GM18499 (cell line): ENCODE measurements at regions not wholly inside any gene's neighbourhood (a gene's known extent, or its start where the extent isn't known, plus 50 kb on each side); places are given as distances from the start of the nearest gene placed in this dataset.

Source experiments
- ATAC-seq: cut with Tn5 transposase; IDR thresholded peaks from one replicate; pipeline ENCODE4 v1.9.1; 2021; ENCODE audit warnings: moderate number of reproducible peaks; ENCODE audit not compliant: insufficient read depth, unreplicated experiment

DNA sequence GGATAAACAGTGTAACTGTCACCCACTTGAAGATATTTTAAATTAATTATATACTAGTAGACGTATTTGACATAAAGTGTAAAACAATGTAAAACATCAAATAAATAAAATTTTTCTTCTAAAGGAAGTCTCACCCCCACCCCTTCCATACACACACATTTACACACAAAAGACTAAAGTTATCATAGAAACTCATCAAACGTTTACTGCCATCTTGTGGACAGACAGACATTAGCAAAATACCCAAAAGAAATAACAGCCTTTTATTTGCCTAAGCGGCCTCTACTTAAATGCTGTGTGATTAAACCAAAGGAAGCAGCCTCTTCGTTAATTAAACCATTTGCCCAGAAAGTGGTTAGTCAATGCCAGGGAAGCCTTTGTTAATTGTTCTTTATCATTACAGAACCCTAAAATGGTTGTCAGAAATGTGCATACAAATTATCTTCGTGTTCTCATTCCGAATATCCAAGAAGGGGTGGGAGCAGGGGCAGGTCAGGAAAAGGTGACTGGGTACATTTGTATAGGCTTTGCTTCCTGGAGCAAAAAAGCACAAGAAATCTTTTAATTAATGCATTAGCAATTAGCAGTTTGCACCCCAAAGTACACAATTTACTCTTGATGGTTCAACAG lies 176.2 kb upstream of the SASH1 start:
- no peak for ATAC-seq

DNA sequence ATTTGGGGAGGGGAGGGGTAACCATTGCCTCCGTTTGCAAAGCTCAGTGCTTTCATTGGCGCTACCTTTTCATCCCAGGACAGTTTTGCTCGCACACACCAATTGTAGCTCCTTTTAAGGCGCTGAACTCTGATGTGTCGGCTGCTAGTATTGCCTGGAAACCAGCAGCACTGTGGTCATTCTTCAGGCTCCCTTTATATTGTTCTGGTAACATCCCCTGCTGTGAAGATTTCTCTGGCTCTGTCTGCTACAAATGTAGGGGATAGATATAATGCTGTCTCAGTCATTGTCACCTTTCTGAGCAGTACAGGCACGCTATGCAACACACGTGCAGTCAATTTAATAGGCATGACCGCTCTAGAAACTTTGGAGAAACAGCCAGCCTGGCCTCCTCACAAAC lies 172.9 kb upstream of the SASH1 start:
- ATAC-seq = no peak

DNA sequence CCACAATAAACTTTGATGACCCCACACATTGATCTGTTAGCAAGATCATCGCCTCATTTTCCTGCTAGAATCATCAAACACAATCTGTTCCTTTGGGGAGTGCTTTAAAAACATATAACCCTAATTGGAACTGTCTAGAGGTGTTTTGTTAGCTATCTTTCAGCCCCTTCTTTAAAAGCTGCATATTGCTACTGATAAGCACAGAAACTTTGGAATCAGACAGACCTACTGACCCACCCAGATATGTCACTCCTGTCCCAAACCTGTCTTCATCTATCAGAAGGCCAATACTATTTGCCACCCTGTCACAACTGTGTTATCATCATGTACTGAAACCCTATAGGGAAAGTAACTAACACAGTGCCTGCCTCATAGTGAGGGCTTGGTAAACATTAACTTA lies 172.4 kb upstream of the SASH1 start:
- ATAC-seq = no peak

DNA sequence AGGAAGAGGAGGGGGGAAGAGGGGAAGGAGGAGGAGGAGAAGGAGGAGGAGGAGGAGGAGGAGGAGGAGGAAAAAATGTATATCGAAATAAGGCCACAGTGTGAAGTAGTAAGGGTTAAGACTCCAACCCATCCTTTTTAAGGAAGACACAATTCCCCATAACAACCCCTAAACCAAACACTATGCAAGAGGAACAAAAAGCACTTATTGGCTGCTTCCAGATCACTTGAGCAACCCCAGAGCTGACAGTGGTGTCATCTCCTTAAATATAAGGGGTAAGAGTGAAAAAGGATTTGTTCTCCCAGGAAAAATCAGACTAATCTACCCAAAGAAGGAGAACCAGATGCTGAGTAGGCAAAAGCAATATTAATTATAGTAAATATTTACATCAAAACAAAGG lies 169.1 kb upstream of the SASH1 start:
- ATAC-seq = no peak

DNA sequence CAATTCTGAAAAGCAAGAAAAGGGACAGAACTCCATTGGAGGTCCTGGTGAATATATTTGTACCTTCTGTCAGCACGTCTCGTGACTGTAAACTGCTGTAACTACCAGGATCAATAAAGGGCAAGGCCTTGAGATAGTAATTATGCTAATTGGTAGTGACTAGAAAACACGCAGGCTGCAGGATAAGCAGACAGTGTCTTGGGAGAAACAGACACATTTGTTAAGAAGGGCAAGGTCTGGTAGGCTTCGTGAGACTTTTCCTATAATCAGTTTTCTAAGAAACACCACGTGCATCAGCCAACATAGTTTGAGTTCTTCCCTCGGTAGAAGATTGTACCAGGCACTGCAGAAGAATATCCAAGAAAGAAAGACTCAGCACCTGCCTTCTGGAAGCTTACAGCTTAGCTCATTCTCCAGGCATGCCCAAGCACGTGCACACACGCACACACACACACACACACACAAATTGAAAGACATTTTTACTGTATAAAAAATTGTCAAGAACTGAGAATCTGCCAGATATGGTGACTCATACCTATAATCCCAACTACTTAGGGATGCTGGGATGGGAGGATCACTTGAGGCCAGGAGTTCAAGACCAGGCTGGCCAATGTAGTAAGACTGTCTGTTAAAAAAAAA lies 167.0 kb upstream of the SASH1 start:
- ATAC-seq = no peak

DNA sequence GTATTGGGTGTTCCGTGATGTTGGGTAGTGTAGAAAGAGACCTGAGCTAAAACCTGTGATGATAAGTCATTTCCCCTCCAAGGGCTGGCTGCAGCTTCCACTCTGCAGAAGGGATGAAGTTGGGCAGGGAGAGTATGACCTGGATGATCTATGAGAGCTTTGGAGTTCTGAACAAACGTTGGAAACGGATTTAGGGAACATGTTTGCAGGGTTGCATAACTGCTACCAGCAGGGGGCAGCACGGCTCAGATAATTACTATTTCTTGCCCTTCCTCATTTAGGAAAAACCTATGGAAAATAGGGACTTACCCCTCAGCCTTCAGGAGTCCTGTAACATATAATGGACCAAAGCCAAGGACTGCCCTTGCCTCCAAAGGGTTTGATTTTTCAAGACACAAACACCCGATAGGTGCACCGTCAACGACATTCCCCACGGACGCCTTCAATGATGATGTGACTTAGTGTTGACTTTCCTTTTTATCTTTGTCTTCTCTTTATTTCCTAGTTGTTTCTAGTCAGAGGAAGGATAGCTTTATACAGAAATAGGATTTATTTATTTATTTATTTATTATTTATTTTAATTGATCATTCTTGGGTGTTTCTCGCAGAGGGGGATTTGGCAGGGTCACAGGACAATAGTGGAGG lies 164.9 kb upstream of the SASH1 start:
- ATAC-seq = no peak

DNA sequence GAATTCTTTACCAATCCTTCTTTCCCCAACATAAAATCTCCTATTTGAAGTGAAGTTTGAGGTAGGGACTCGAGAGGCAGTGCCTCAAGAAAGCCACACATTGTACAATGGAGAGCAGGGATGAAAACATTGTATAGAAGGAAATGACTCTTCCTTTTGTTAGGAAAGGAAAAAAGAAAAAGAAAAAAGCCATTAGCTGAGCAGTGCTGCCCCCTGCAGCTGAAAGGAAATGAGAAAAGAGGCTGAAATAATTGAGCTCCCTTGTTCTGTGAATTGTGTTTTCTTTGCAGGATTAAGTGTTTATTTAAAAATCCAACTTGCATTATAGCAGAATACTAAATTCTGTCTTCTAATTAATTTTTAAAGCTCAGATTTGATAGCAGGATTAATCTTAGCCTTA lies 162.9 kb upstream of the SASH1 start:
- no peak for ATAC-seq

DNA sequence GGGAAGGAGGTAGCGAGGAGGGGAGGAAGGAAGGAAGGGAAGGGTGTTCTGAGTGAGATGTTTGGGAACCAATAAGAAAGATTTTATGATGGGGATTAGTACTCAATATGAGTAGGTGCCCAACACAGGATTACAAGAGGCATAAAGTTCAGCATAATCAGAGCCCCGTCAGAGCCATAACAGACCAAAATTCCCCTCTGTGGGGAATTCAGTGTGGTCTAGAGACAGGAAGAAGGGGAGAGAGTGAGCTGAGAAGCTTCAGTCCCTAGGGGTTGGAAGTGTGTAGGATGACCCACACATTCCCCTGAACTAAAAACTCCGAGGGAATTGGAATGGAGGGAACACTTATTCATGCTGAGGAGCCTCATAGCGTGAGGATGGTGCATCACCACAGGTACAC lies 160.3 kb upstream of the SASH1 start:
- no peak for ATAC-seq

DNA sequence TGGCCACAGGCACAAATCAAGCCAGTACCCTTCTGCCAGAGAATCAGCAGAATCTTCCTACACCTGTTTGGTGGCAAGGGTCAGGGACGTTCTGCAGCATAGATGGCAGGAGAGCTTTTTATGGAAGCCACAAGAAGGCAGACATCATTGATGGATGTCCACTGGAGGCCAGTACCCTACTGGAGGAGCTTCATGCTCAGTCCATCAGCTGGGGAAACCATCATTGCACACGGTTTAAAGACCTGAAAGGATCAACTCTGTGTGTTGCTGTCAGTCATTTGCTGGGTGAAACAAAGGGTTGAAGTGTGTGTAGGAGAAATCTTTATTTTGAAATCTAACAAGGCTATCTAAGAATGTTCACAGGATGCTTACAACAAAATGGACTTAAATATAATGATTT lies 158.9 kb upstream of the SASH1 start:
- ATAC-seq = no peak

DNA sequence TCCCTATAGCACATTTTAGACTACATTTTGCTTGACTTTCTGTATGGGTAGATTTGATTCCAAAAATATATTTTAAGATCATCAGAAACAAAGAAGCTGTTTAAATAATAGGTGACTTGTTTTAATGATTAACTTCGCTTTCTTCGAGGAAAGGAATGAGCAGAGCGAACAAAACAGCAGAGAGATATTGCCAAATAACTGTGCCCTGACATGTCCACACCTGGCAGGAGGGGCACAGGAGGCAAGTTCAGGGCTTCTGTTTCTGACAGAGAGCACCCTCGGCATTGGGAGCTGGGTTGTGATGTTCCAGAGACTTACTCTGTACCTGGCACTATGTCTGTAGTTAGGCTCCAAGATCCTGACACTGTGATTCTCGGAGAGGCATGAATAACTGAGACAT lies 155.7 kb upstream of the SASH1 start:
- no peak for ATAC-seq

DNA sequence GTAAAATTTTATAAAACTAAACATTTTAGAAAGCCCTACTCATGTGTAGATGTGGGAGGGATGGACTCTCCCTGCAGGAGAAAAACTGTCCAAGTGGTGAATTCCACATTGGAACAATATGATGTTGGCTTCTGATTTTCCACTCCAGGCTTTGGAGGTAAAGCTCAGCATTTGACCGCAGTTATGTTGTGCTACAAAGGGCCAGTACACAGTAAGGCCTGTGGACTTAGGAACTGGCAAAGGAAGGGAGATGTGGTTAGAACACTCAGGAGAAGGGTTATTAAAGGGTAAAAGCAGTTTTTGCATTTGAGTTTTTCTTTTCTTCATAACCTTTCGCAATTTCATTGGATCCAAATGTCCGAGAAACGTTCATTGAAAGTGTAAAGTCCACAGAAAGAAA lies 150.3 kb upstream of the SASH1 start:
- ATAC-seq = no peak

DNA sequence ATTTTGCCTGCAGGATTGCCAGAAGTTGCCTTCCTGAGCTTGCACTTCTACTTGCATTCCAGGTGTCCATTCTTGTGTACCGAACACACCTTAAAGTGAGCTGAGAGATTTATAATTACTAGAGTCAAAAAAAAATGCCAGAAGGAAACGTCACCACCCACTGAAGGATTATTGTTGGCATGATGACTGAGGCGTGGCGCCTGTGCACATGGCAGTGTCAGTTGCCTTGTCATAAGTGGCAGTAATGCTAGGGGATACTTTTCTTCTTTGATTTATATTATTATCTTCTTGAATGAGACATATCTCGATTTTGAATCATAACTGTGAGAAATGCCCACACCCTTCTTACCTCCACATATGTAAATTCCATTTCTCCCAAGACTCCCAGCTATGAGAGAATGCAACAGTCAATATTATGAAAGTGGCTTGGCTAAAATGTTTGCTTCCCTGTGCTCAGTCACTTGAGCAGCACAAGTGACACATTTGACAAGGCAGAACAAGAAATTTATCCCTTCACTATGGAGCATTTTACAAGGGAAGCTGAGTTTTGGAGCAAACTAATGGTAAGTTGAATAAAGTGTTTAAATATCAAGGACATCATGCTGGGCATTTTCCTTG lies 149.5 kb upstream of the SASH1 start:
- ATAC-seq = no peak

DNA sequence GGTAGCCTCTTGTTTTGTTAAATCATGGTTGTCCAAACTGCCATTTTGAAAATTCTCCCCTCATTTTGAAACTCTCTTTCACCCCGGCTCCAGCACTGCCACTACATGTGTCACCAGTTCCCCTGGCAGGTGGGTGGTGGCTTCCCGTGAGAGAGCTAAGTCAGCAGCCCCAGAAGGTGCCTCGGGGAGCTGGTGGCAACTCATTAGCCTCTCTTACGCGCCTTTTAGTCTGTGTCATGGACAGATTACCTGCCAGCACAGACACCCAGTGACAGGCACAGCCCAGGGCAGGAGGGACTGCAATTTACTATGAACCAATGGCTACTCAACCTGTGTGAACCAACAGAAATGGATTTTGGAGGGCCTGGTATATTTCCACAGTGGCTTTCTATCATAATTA lies 147.1 kb upstream of the SASH1 start:
- ATAC-seq = no peak

DNA sequence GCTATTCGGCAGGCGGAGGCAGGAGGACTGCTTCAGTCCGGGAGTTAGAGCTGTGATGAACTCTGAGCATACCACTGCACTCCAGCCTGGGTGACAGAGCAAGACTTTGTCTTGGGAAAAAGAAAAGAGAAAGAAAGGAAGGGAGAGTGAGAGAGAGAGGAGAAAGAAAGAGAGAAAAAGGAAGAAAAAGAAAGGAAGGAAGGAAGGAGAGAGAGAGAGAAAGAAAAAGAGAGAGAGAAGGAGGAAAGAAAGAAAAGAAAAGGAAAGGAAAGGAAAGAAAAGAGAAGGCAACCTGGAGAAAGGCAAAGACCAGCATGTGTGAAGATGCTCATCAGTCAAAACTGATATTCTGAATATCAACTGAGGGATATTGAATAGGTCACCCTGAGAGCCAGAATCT lies 143.1 kb upstream of the SASH1 start:
- ATAC-seq = no peak

DNA sequence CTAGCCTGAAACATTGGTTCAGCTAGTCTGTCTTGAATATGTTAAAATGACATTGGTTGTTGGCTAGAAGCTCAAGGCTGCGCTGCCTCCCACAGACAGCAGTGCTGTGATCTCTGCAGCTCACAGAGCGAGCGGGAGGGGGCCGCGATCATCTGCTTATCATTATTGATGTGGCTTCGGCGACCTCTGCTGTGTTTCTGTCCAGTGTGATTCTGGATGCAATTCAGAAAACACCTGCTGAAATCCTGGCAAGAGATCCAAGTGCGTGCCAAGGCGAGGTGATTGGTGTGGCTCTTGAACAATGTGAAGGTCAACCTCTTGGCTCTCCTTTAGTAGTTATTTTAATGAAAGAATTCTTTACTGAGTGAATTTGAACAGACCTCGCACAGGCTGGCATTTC lies 142.3 kb upstream of the SASH1 start:
- no peak for ATAC-seq

DNA sequence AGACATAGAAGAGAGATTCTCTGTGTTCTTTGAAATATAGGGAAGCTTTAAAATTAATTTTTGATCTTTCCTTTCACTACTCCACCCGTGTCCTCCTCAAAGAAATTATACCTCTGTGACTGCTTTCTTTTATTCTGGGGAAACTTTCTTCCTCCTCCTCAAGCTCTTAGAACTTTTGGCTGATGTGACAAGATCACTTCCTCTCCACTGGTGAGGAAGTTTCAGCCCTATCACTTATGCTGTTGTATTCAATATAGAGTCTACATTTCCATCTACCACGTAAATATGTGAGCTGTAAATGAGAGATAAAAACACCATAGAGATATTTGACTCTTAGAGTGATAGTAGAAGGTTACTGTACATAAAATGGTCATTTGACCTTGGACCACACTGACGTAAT lies 141.9 kb upstream of the SASH1 start:
- ATAC-seq = no peak

DNA sequence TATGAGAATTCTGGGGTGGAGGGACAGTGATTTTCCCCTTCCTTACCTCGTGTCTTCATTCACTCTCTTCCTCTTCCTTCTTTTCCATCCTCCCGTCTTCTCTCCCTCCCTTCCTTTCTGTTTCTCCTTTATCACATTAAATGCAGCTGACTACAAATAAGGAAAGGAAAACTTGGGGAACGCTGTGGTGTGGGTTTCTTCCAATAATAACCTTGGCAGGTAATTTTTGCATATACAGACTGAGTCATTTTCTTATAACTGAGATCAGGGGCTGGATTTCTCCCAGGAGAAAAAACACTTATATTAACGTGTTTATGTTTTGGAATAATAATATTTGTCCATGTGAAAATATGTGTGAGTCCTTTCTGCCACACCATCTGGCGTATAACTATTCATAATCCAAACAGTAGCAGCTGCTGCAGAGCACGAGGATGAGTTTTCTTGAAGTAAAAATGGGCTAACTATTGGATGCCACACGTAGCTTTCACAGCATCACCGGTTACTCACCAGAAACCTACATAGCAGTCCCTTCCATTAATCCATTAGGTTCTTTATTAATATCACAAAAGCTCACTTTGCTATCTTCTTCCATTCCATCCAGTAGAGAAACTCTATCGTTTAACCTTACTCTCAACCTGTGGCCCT lies 139.2 kb upstream of the SASH1 start:
- no peak for ATAC-seq

DNA sequence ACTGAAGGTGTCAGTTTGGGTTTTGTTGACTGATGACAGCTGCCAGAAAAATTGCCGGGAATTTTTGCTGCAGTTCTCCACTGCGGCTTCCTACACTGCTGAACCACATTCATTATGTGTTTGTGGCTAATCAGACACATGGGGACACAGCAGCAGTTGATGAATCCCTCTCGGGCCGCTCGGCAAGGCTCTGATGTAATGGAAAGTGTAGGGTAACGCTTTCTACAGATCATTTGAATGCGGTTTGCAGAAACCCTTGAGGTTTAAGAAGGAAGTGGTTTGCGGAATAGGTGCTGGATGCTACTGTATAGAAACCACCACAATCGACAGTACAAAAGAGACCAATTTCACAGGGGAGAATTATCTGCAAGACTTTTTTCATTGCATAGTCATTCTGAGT lies 138.7 kb upstream of the SASH1 start:
- peak; percentile 100 for ATAC-seq

DNA sequence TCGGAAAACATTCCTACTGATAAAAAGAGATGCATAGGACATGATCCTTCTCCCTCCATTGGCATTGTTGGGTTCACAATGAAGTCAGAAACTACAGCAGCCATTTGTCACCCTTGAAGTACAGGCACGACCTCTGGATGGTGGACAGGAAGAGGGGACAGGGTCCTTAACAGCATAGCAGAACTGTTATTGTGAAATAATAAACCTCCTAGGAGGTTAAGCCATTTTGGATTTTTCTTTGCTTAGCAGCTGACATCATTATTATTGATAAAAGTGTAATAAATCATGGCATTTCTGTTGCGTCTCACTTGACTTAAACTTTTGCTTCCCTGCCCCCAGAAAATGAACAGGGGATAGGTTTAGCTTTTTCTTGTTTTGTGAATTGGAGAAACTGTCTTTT lies 134.3 kb upstream of the SASH1 start:
- no peak for ATAC-seq

DNA sequence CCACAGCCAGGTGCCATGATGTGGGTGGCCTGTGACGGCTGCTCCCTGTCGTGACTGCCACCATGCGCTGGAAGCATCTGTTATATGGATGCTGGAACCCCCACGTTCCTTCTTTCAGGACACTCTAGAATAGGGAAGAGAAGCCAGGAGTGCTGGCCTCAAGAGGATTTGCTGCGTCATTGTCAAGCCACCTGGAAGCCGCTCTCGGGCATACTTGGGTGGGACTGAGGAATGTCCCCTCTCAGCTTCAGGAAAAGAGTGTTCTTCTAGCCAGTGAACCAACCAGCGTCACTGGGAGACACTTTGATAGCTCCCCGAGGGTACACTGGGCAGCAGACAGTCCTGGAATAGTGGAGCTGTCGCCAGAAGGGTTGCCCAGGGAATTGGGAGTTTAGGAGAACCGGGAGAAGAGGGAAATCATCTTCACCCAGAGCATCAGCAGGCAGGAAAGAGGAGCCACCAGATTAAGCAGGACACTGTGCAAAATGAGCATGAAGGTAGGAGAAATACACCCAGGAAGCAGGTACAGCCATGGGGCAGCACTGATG lies 130.8 kb upstream of the SASH1 start:
- ATAC-seq = no peak

DNA sequence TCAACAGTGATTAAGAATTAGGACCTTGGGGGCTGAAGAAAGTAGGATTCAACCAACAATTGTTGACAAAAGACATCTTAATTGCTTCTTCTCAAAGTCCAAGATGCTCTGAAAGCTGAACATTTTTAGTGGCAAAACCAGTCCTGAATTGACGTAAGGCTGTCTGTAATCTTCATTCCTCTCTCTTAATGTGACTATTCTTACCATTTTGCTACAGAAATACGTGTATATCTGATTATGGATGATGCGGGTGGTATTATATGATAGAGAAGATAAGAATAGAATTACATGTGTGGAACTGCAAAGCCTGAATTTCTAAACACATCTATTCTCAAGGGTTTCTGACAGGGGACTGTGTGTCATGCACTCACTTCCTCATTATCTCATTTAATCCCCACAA lies 130.3 kb upstream of the SASH1 start:
- ATAC-seq = no peak
